EH (cell line): ENCODE measurements at regions not wholly inside any gene's neighbourhood (a gene's known extent, or its start where the extent isn't known, plus 50 kb on each side); places are given as distances from the start of the nearest gene placed in this dataset.
"Not testable (repeated sequence)": the region's sequence is repeated elsewhere in the genome, so short reads cannot be mapped to it uniquely, and the experiment has no call there.

ENCODE experiments used
- DNase-seq: peaks from one replicate; pipeline ENCODE4 v3.0.0-alpha.2; 2015; ENCODE audit warnings: low read depth

DNA sequence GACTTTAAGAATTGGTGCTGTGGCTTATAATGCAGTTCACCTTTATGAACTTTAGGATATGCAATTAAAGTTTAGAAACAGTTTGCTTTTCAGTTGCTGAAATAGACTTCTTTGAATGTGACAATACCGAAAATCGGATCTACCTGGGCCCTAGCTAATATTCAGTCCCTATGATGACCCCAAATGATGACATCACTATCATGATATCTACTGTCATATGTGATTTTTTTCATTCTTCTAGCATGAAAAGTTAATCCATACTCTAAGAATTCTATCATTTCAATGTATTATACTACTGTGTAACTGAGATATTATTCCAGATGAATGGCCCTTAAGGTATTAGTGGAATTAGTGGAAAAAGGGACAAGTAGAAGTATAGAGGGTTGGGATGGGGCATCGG is 487.2 kb upstream of the TUSC1 start:
- no peak for DNase-seq

DNA sequence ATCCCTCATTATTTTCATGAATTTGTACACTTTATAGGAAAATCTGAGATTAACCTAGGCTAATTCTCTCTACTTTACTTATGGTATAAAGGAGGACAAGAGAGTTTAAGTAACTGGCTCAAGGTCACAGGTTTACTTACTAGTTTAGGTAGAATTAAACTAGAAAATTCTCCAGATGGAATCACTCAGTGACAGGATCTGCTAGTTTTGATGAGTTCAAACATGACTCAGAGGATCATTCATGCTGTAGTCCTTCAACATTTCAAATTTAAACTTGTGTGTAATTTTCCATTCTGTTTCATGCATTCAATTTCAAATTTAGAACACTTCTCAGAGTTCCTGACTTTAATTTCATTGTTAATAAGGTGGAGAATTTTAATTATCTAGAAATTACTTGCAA is 485.7 kb upstream of the TUSC1 start:
- DNase-seq, result peak; percentile 49

DNA sequence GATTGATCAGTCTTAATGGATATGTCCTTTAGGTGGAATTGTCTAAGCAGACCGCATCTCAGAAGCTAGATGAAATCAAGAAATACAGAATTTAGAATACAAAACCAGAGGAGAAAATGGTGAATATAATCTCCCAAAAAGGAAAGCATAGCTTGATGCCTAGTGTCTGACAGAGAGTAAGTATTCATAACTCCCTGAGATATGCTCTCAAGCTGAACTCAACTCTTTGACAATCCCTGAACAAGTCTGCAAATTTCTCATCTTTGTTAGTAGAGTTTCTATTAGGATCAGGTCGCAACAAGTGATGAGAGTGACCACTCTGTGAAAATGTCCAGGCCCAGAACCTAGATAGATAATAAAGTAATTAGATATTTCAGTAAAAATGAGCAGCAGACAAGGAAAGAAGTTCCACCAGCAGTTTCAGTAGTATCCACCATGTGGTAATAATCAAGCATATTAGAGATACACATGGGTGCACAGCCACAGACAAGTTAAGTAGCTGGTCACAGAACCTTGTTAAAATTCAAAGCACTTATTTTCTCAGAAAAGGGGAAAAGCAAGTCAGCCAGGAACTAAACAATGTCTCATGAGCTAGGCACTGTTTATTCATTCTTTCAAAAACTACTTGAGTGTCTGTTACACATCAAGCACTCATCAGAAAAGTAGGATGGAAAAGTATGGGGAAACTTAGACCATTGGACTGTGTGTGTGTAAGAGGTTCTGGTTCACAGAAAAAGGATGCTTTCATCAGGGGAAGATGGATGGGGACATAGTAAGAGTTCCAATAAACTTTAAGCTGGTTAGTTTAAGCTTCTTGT is 481.5 kb upstream of the TUSC1 start:
- peak; percentile 76 for DNase-seq

DNA sequence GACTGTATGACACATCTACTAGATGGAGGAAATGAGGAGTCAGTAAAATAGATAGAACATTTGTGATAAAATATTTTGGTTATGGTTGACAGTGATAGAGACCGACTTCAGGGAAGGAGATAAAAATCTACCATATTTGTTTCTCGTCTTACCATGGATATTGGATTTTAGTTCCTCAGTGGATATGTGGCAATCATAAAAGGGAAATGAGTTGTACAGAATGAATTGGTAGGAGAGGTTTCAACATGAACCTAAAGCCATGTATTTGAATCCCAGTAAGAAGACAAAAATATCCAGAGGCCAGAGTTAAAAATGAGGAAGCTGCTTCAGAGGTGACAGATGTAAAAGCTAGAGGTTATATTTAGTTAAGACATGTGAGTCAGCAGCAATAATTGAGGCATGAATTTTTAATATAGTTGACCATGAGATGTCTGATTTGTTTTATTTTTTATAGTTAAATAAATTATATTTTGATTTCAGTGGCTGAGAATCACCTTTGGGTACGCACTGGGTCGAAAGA is 480.4 kb upstream of the TUSC1 start:
- peak; percentile 64 for DNase-seq

DNA sequence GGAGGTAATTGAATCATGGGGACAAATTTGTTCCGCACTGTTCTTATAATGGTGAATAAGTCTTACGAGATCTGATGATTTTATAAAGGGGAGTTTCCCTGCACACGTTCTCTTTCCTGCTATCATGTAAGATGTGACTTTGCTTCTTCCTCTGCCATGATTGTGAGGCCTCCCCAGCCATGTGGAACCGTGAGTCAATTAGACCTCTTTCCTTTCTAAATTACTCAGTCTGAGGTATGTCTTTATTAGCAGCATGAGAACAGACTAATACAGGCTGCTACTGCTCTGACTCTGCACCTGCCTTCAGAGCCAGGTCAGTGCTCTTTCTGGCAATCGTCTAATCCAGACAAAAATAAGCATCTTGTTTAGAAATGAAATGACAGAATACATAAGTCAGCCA is 479.2 kb upstream of the TUSC1 start:
- no peak for DNase-seq

DNA sequence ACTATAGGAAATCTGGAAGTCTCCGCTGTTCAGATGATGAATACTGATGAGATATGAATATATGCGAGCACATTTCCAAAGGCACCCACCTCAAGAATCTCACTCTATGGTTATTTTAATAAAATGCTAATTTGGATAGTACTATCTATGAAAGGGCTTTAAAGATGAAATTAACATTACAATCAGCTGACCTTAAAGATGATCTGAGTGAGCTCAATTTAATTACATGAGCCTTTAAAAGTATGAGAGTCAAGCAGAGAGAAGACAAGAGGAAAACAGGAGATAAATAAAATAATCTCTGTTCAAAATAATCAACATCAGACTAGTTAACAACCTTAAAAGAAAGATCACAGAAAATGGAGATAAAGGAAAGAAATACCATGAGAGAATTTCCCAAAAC is 474.1 kb upstream of the TUSC1 start:
- no peak for DNase-seq

DNA sequence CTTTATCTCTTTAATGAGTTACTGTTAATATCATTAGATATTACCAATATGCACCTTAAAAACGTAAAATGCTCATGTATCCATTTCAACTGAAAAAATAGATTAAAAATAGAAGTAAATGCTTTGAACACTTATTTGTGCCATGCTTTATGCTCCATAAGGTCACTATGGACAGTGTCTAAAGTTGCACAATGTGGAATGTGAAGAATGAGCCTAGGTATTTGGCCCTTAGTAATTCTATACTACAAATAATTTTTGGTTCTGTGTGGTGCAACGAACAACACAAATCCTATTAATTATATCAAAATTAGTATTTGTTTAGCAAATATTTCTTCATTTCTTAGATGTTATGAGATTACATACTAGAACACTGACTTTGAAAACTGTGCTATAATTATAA is 469.9 kb upstream of the TUSC1 start:
- DNase-seq, result peak; percentile 10

DNA sequence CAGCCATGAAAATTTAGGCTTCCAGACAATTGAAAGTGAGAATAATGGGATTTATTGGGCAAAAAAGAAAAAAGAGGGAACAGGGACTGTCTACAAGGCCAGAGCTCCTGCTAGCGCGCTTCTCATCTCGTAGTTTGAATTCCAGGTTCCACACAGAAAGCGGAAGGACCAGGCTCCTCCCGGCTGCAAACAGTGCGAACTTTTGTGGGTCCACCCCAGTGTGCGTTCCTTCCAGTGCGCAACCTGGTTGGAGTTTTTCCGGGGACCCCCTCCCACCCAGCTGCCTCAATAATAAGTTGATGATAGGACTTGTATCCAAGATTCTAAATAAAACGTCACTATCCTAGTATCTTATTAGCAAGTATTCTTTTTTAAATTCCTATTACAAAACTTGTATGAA is 467.7 kb upstream of the TUSC1 start:
- DNase-seq, result no peak

DNA sequence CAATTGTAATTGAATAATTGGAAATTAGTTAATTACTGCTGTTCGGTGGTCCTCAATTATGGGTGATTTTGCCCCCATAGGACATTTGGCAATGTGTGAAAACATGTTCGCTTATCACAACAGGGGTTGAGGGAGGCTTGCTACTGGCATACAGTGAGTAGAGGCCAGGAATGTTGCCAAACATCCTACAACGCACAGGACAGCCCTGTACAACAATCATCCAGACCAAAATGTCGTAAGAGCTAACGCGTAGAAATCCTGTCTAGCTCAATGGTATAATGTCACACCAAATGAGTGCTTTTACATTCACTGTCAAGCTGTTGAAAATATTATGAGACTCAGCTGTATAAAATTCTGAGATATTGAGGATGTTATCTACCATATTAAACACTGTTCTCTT is 464.4 kb upstream of the TUSC1 start:
- DNase-seq, result no peak

DNA sequence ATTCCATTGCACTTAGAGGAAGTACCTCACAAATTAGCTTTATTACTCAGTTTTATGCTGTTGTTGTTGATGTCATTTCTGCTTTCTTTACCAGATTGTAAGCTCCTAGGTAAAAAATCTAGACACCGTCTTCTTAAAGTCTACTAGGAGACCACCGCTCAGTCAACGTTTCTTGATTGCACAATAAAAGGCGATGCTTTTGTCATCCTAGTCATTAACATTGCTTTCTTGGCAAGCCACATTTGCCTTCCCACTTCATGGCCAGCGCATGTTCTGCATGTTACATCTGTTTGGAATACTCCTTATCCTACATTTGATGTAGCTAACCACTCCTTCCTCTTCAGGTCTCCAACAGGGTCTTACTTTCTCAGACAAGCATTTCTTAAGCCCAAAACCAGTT is 464.0 kb upstream of the TUSC1 start:
- DNase-seq, result no peak

DNA sequence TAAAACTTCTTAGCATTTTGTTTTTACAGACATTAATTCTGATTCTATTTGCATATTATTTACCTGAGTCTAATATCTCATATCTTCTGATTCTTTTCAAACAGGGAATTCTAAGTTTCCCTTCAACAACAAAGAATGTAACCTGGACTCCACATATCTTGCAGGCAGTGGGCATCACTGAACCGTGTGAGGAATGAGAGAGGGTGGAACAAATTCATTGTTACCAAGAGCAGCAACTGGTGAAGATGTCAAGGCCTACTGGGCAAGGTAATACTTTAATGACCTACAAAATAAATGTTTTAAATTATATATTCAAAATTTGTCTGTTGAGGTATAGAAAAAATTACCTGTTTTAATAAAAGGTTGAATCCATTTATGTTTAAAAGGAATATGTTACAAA is 455.3 kb upstream of the TUSC1 start:
- DNase-seq, result no peak

DNA sequence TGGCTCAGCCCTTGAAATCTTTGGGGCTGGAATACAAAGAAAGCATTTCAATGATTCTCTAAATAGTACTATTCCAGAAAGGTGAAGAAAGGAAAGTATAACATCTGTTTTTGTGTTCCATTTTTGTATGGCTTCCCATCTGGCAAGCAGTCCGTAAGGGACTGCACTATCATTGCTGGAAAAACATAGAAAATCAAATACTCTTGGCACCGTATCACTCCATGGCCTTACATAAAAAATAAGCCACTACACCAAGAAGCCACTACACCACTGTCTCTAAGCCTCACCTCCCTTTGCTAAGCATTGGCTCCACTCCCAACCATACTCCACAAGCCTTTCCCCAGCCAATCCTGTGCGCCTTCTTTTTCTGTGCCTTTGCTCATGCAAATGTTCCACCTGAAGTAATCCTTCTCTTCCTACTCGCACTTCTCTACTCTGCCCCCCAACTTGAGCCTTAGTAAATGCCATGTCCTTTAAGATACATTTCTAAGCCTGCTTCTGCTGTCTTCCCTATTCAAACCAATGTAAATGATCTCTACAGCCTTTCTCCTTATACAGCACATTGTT is 454.6 kb upstream of the TUSC1 start:
- no peak for DNase-seq

DNA sequence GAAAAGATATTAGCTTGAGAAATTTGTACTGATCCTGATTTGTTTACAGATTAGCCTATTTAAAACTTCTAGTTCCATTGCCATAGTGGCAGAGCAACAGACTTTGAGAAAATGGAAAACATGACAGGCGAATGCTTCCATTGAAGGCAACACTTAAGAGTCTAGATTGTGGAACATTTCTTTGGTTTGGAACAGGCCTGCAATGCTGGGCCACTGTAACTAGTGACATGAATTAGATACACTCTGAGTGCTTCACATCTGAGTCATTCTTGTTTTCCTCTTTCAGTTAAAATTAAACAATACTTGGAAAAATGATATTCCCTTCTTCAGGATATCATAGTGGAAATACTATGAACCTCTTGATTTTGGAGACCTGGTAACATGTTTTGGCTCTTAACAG is 453.6 kb upstream of the TUSC1 start:
- peak; percentile 54 for DNase-seq

DNA sequence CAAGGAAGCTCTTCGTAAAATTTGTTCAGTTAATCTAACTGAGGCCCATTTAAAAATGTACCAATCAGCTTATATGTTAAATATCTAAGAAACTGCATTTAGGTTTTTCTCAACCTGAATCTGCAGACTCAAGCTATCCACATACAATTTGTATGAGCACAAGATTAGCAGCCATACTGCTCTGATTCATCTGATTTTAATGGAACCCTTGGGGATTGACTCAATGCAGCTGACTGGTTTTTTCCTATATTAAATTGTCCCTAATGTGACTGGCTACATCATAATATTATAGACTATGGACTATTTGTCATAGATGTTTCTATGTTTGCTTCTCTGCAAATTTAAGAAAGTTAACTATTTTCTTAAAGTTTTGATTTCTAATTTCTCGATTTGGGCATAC is 451.0 kb upstream of the TUSC1 start:
- no peak for DNase-seq

DNA sequence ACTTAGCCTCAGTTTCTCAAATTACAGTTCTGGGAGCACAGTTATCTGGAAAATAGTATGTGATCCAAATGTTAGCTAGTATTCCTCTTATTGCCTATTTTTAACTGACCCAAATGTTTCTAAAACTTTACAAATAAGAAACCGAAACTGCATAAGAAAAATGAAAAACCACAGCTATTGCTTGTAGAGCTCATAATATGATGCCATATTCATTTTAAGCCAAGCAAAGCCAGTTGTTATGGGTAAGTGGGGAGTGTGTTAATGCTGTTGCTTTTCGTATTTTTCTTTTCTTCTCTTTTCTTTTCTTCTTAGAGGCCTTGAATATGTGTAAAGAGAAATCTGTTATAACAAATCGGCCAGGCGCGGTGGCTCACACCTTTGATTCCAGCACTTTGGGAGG is 447.4 kb upstream of the TUSC1 start:
- DNase-seq, result no peak

DNA sequence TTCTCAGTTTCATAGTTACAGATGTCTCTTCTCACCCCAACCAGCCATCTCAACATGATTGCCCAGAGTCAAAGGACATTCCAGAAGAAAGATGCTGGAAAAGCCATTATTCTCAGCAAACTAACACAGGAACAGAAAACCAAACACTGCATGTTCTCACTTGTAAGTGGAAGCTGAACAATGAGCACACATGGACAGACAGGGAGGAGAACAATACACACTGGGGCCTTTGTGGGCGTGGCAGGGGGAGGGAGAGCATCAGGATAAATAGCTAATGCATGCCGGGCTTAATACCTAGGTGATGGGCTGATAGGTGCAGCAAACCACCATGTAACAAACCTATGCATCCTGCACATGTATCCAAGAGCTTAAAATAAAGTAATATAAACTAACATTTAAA is 437.8 kb upstream of the TUSC1 start:
- DNase-seq, result not testable (repeated sequence)

DNA sequence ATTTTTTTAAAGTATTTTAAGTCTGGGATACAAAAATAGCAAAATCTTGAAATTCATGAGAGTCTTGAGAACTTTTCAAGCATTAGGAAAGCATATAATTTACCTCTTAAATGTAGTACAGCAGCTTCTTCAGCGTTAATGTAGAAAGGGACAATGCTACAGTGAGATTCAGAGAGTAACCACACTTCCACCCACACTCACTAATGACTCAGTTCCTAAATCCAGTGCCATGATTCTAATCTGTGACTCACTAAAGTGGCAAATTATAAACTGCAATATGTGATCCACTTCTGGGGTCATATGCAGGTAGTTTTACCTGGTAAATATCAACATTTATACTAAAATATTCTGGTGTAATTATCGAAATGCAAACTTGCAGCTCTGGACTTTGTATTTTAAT is 434.5 kb upstream of the TUSC1 start:
- DNase-seq, result peak; percentile 7

DNA sequence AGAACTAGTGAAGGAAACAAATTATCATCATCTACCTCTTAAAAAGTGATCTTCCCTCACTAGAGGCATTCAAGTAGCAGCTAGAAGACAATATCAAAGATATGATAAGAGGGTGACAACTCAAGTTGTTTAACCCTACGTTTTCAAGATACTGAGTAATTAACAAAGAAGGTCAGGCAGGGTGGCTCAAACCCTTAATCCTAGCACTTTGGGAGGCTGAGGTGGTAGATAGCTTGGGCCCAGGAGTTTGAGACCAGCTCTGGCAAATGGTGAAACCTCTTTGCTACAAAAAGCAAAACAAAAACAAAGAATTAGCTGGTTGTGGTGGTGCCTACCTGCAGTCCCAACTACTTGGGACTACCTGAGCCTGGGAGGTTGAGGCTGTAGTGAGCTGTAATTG is 408.2 kb upstream of the TUSC1 start:
- DNase-seq, result no peak

DNA sequence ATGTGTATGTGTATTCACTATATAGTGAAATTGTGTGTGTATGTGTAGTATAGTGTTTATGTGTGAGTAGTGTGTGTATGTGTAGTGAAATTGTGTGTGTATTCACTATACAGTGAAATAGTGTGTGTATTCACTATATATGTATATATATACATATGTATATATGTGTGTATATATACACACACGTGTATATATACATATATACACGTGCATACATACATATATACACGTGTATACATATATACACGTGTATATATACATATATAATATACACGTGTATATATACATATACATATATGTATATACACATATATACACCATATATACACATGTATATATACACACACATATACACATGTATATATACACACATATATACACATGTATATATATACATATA is 403.6 kb upstream of the TUSC1 start:
- DNase-seq, result no peak

DNA sequence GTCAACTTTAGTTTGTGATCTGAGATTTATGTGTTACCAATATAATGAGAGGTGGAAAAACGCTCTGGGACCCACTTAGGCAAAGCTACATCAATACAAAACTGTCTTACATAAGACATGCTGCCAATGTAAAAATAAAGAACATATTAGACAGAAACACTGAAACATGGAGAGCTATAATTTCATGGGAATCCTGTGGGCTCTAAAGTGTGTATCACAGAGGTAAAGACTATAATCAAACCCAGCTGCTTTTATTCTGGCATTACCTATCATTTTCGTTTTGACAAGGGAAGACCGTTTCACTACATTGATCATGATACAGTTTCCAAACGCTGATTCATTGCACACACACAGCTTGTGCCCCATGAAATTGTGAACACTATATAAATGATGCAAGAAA is 400.5 kb upstream of the TUSC1 start:
- DNase-seq, result no peak

DNA sequence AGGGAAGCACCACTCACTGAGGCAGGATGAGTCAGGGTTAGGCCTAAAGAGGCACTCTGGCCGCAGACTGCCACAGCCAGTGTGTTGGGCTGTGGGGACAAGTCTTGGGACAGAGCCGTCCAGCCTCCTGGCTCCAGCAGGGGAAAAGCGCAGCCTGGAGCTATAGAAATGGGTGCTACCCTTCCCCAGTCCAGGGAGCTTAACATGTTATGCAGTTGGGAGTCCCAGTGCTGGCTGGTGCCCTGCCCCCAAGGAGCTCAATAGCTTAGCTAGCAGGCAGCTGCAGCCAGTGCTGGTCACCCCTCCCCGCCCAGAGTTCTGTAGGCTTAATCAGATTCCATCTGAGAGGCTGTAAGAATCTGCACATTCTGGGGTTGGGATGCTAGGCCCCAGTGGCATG is 399.6 kb upstream of the TUSC1 start:
- no peak for DNase-seq

DNA sequence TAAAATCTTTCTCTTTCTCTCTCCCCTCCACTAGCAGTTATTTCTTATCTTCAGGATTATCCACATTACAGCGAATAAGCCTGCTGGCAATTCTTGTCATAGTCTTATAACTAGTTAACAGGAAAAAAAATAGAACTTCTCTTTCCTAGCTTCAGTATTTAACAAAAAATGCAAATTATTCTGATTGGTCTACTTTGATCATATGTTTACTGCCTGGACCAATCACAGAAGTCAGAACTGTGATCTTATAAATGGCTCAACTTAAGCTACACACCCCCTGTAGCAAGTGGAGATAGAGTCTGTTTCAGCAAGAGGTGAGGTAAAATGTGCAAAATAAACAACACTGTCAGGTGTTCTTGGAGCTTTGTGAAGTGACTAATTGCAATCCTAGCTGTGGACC is 389.4 kb upstream of the TUSC1 start:
- no peak for DNase-seq

DNA sequence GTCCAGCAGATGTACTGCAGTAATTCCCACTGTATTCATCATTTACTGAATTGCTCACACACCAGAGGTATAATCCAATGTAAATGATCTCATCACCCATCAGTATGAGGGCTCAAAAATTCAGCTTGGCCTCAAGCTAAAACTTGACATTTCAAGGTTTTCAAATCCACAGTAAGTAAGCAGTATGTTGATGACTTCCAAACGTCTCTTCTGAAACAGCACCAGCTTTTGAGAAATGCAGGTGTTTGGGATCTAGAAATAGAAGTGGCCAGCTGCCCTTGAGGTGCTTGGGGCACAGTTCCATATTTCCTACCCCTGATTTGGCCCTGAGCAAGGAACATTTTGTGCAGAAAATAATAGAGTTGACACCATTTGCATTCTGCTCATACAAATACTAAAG is 388.0 kb upstream of the TUSC1 start:
- no peak for DNase-seq
